Neural progenitor cell (in vitro differentiated cells): ENCODE measurements at regions not wholly inside any gene's neighbourhood (a gene's known extent, or its start where the extent isn't known, plus 50 kb on each side); places are given as distances from the start of the nearest gene placed in this dataset.

Source experiments
- DNase-seq: peaks from one replicate; pipeline ENCODE4 v3.0.0-alpha.2; 2016; ENCODE audit warnings: low spot score
- H2AFZ ChIP-seq: fragments of 200-600 bp; sonication (generic); replicated peaks from 2 replicates; pipeline ENCODE4 v1.6.1; 2016; ENCODE audit warnings: antibody characterized with exemption
- H3F3A ChIP-seq: fragments of 200-600 bp; sonication (generic); 2 replicates; pipeline ENCODE4 v1.6.1; 2016; ENCODE audit warnings: antibody characterized with exemption, low read depth
- H3K27ac ChIP-seq: fragments of 200-600 bp; sonication (generic); 2 replicates; pipeline ENCODE4 v1.5.1; 2016; ENCODE audit warnings: mild to moderate bottlenecking
- H3K27me3 ChIP-seq: fragments of 200-600 bp; sonication (generic); 2 replicates; pipeline ENCODE4 v1.6.1; 2016; ENCODE audit warnings: mild to moderate bottlenecking, moderate library complexity
- H3K36me3 ChIP-seq: fragments of 200-600 bp; sonication (generic); 2 replicates; pipeline ENCODE4 v1.5.1; 2016
- H3K4me1 ChIP-seq: fragments of 200-600 bp; sonication (generic); 2 replicates; pipeline ENCODE4 v1.6.1; 2016; ENCODE audit warnings: mixed run types
- H3K4me2 ChIP-seq: fragments of 200-600 bp; sonication (generic); 2 replicates; pipeline ENCODE4 v1.6.1; 2016
- H3K4me3 ChIP-seq: fragments of 200-600 bp; sonication (generic); 2 replicates; pipeline ENCODE4 v1.5.1; 2016
- H3K79me2 ChIP-seq: fragments of 200-600 bp; sonication (generic); 2 replicates; pipeline ENCODE4 v1.6.1; 2016; ENCODE audit warnings: low read depth
- H3K9ac ChIP-seq: fragments of 200-600 bp; sonication (generic); 2 replicates; pipeline ENCODE4 v1.6.1; 2016
- H3K9me3 ChIP-seq: fragments of 200-600 bp; sonication (generic); 2 replicates; pipeline ENCODE4 v1.5.1; 2016; ENCODE audit warnings: low read depth
- H4K20me1 ChIP-seq: fragments of 200-600 bp; sonication (generic); 2 replicates; pipeline ENCODE4 v1.6.1; 2016; ENCODE audit warnings: low read depth
- H3K27ac Mint-ChIP-seq: 3 replicates; pipeline ENCODE4 v1.8.0; 2021; ENCODE audit warnings: mixed read lengths
- H3K27me3 Mint-ChIP-seq: 2 replicates; pipeline ENCODE4 v1.8.0; 2022; ENCODE audit warnings: low read depth, mild to moderate bottlenecking, inconsistent platforms, moderate library complexity, mixed read lengths; ENCODE audit not compliant: insufficient read depth
- H3K36me3 Mint-ChIP-seq: 3 replicates; pipeline ENCODE4 v1.8.0; 2021; ENCODE audit warnings: mixed read lengths
- H3K4me1 Mint-ChIP-seq: 3 replicates; pipeline ENCODE4 v1.8.0; 2021; ENCODE audit warnings: mixed read lengths
- H3K4me3 Mint-ChIP-seq: 3 replicates; pipeline ENCODE4 v1.8.0; 2021; ENCODE audit warnings: mild to moderate bottlenecking, moderate library complexity, mixed read lengths
- H3K9me3 Mint-ChIP-seq: 3 replicates; pipeline ENCODE4 v1.8.0; 2020; ENCODE audit warnings: mixed read lengths
- EZH2 ChIP-seq: fragments of 200-600 bp; sonication (generic); IDR thresholded peaks from 2 replicates; pipeline ENCODE4 v1.6.1; 2017; ENCODE audit warnings: antibody characterized with exemption, mild to moderate bottlenecking, moderate library complexity
- EZH2phosphoT487 ChIP-seq: fragments of 200-600 bp; sonication (generic); IDR thresholded peaks from 2 replicates; pipeline ENCODE4 v1.6.1; 2017; ENCODE audit warnings: antibody characterized with exemption
- TF ChIP-seq, protein P1 (sequence below): fragments of 200-600 bp; sonication (generic); IDR thresholded peaks from 2 replicates; pipeline ENCODE4 v1.5.1; 2017; ENCODE audit warnings: antibody characterized with exemption, mild to moderate bottlenecking

DNA sequence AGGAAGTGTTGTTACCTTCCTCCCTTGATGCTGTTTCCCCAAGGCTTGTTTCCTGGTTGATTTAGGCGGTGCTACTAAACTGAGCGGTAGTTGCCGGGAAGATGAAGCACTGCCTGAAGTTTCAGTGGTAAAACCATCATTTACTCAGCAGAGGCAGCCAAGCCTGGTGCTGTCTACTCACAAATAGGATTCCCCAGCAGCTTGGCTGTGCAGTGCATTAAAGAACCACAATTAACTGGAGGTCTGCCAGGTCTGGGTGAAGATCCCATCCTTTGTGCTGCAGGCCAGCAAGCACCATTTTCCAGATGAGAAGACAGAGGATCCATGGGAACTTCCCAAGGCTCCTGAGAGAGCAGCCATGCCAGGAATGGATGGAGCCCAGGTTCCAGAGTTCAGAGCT lies 231.9 kb upstream of the E2F8 start:
- H3K4me1 ChIP-seq, result peaks cover 13% of the 10 kb centered on the region
- no peak overlapping the region for H3K4me2 ChIP-seq
- H2AFZ ChIP-seq, result no peak overlapping the region
- H3K27me3 ChIP-seq, result peaks cover 5% of the 10 kb centered on the region
- H3K36me3 ChIP-seq, result no peaks in the 10 kb centered on the region
- no peak overlapping the region for H3K4me3 Mint-ChIP-seq
- no peaks in the 10 kb centered on the region for H3K9me3 ChIP-seq
- no peak overlapping the region for H3K4me3 ChIP-seq
- no peak for DNase-seq
- H3K9me3 Mint-ChIP-seq, result no peaks in the 10 kb centered on the region
- H3K9ac ChIP-seq, result no peak overlapping the region
- peaks cover 9% of the 10 kb centered on the region for H3K27me3 Mint-ChIP-seq
- H3K4me1 Mint-ChIP-seq, result peaks cover 31% of the 10 kb centered on the region
- H3K36me3 Mint-ChIP-seq, result no peaks in the 10 kb centered on the region
- no peaks in the 10 kb centered on the region for H3K79me2 ChIP-seq
- H3K27ac ChIP-seq, result no peak overlapping the region
- H3F3A ChIP-seq, result peaks cover 12% of the 10 kb centered on the region
- peaks cover 3% of the 10 kb centered on the region for H4K20me1 ChIP-seq
- no peak for TF ChIP-seq EZH2phosphoT487
- no peak for TF ChIP-seq EZH2
- TF ChIP-seq, protein P1, sequence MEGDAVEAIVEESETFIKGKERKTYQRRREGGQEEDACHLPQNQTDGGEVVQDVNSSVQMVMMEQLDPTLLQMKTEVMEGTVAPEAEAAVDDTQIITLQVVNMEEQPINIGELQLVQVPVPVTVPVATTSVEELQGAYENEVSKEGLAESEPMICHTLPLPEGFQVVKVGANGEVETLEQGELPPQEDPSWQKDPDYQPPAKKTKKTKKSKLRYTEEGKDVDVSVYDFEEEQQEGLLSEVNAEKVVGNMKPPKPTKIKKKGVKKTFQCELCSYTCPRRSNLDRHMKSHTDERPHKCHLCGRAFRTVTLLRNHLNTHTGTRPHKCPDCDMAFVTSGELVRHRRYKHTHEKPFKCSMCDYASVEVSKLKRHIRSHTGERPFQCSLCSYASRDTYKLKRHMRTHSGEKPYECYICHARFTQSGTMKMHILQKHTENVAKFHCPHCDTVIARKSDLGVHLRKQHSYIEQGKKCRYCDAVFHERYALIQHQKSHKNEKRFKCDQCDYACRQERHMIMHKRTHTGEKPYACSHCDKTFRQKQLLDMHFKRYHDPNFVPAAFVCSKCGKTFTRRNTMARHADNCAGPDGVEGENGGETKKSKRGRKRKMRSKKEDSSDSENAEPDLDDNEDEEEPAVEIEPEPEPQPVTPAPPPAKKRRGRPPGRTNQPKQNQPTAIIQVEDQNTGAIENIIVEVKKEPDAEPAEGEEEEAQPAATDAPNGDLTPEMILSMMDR, result no peak
- H3K27ac Mint-ChIP-seq, result no peak overlapping the region

DNA sequence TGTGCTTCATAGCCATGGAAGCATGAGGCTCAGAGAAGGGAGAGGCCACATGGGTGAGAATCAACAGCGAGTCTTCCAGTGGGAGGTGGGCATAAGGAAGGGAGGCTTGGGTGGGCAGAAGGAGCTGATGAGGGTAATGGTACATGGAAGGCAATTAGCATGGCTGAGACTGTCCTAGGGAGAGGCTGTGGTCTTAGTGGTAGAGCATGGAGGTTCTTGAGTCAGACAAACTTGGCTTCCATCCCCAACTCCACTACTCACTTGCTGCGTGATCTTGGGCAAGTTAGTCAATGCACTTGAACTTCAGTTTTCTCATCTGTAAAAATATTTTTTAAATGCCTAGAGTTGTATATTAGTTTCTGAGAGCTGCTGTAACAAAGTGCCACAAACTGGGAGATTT lies 227.2 kb upstream of the E2F8 start:
- no peak overlapping the region for H3K4me2 ChIP-seq
- Mint-ChIP-seq H3K4me1 (peaks cover 15% of the 10 kb centered on the region), H3K36me3 (no peaks in the 10 kb centered on the region), H3K9me3 (no peaks in the 10 kb centered on the region), H3K27ac (no peak overlapping the region), H3K4me3 (no peak overlapping the region), H3K27me3 (peaks cover 6% of the 10 kb centered on the region)
- no peaks in the 10 kb centered on the region for H3K27me3 ChIP-seq
- H4K20me1 ChIP-seq, result no peaks in the 10 kb centered on the region
- TF ChIP-seq EZH2 (no peak), EZH2phosphoT487 (no peak)
- TF ChIP-seq, protein P1, result no peak
- no peak overlapping the region for H2AFZ ChIP-seq
- no peak overlapping the region for H3K4me3 ChIP-seq
- no peak for DNase-seq
- H3K9ac ChIP-seq, result no peak overlapping the region
- no peak overlapping the region for H3K27ac ChIP-seq
- H3K79me2 ChIP-seq, result no peaks in the 10 kb centered on the region
- H3K4me1 ChIP-seq, result no peaks in the 10 kb centered on the region
- H3F3A ChIP-seq, result no peaks in the 10 kb centered on the region
- H3K36me3 ChIP-seq, result no peaks in the 10 kb centered on the region
- no peaks in the 10 kb centered on the region for H3K9me3 ChIP-seq

DNA sequence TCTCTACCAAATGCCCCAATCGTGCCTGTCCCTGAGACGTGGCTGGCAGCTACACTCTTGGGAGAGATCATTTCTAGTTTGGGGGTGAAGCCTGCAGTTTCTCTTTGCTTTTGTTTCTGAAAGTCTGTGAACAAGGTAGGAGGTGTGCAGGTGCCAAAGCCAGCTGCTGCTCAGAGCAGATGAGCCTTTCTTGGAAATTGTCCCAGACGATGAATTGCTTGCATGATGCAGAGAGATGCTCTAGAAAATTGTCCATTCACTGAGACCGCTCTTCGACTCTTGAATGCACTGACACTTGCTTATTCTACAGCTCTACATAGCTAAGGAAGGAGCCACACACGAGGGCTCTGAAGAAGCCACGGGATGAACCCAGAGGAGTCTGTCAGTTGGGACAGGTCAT lies 225.6 kb upstream of the E2F8 start:
- Mint-ChIP-seq H3K27me3 (peaks cover 6% of the 10 kb centered on the region), H3K4me3 (no peak overlapping the region), H3K4me1 (peaks cover 18% of the 10 kb centered on the region), H3K36me3 (no peaks in the 10 kb centered on the region), H3K9me3 (no peaks in the 10 kb centered on the region), H3K27ac (no peak overlapping the region)
- Histone ChIP-seq H3K9ac (no peak overlapping the region), H3K27ac (no peak overlapping the region), H3K4me2 (no peak overlapping the region), H3K4me3 (no peak overlapping the region), H3F3A (no peaks in the 10 kb centered on the region), H3K27me3 (no peaks in the 10 kb centered on the region), H3K4me1 (no peaks in the 10 kb centered on the region), H4K20me1 (no peaks in the 10 kb centered on the region), H3K36me3 (no peaks in the 10 kb centered on the region), H3K79me2 (no peaks in the 10 kb centered on the region), H3K9me3 (no peaks in the 10 kb centered on the region), H2AFZ (no peak overlapping the region)
- TF ChIP-seq EZH2phosphoT487 (no peak), EZH2 (no peak)
- TF ChIP-seq, protein P1, result no peak
- DNase-seq, result no peak

- Histone ChIP-seq H3K4me3 (no peak overlapping the region), H2AFZ (no peak overlapping the region), H3K79me2 (no peaks in the 10 kb centered on the region), H3K27me3 (no peaks in the 10 kb centered on the region), H3K9me3 (no peaks in the 10 kb centered on the region), H3K4me2 (no peak overlapping the region), H3K4me1 (no peaks in the 10 kb centered on the region), H3K9ac (no peak overlapping the region), H3K36me3 (no peaks in the 10 kb centered on the region), H3F3A (no peaks in the 10 kb centered on the region), H3K27ac (no peak overlapping the region), H4K20me1 (no peaks in the 10 kb centered on the region)
- no peak overlapping the region for H3K27ac Mint-ChIP-seq
- H3K27me3 Mint-ChIP-seq, result peaks cover 11% of the 10 kb centered on the region
- no peak for DNase-seq
- no peaks in the 10 kb centered on the region for H3K9me3 Mint-ChIP-seq
- no peak overlapping the region for H3K4me3 Mint-ChIP-seq
- peaks cover 36% of the 10 kb centered on the region for H3K4me1 Mint-ChIP-seq
- no peak for TF ChIP-seq EZH2
- no peak for TF ChIP-seq EZH2phosphoT487
- TF ChIP-seq, protein P1, result no peak
- H3K36me3 Mint-ChIP-seq, result no peaks in the 10 kb centered on the region
Observed at GRCh38 chr11:19463976-19464375, 223.2 kb upstream of the E2F8 start.
